Neutrophil (primary cell): ENCODE measurements at regions not wholly inside any gene's neighbourhood (a gene's known extent, or its start where the extent isn't known, plus 50 kb on each side); places are given as distances from the start of the nearest gene placed in this dataset.
"Not testable (repeated sequence)": the region's sequence is repeated elsewhere in the genome, so short reads cannot be mapped to it uniquely, and the experiment has no call there.

ENCODE experiments used
- H3K27ac ChIP-seq: fragments of 200-600 bp; sonication (generic); 2 replicates; pipeline ENCODE4 v1.5.1; 2016; ENCODE audit warnings: mild to moderate bottlenecking, moderate library complexity
- H3K27me3 ChIP-seq: fragments of 200-600 bp; sonication (generic); 2 replicates; pipeline ENCODE4 v1.6.0; 2016; ENCODE audit warnings: mild to moderate bottlenecking
- H3K36me3 ChIP-seq: fragments of 200-600 bp; sonication (generic); 2 replicates; pipeline ENCODE4 v1.5.1; 2017
- H3K4me1 ChIP-seq, 2 experiments: fragments of 200-600 bp in 1 of 2; sonication (generic) in 1 of 2; 1 replicate in 1 of 2; 2 replicates in 1 of 2; pipeline versions ENCODE4 v1.5.1 to v1.6.1; 2013 to 2016; ENCODE audit warnings: low read depth in 1 of 2, low read length in 1 of 2, mild to moderate bottlenecking in 1 of 2, moderate library complexity in 1 of 2; ENCODE audit not compliant: control insufficient read depth in 1 of 2, insufficient read depth in 1 of 2
- H3K4me3 ChIP-seq, 2 experiments: fragments of 200-600 bp in 1 of 2; sonication (generic) in 1 of 2; 1 replicate in 1 of 2; 2 replicates in 1 of 2; pipeline ENCODE4 v1.5.1; 2013 to 2016; ENCODE audit warnings: low read depth in 1 of 2, low read length in 1 of 2, mild to moderate bottlenecking in 1 of 2, moderate library complexity in 1 of 2
- H3K9me3 ChIP-seq: fragments of 200-600 bp; sonication (generic); 2 replicates; pipeline ENCODE4 v1.5.1; 2016
- CTCF ChIP-seq: fragments of 200-600 bp; sonication (generic); IDR thresholded peaks from 2 replicates; pipeline ENCODE4 v1.5.1; 2016; ENCODE audit warnings: antibody characterized with exemption

GRCh38 chr1:228655796-228656394 is 79.4 kb upstream of the RHOU start:
- no peak overlapping the region for H3K27ac ChIP-seq
- no peaks in the 10 kb centered on the region for H3K9me3 ChIP-seq
- H3K4me3 ChIP-seq: no peak overlapping the region
- TF ChIP-seq CTCF: no peak
- H3K27me3 ChIP-seq: peaks cover 69% of the 10 kb centered on the region
- no peaks in the 10 kb centered on the region for H3K36me3 ChIP-seq
- no peaks in the 10 kb centered on the region for H3K4me1 ChIP-seq

GRCh38 chr1:228662007-228662689 is 73.1 kb upstream of the RHOU start:
- H3K27ac ChIP-seq, H3K4me3 ChIP-seq, H3K36me3 ChIP-seq, H3K4me1 ChIP-seq, H3K9me3 ChIP-seq: not testable (repeated sequence)
- H3K27me3 ChIP-seq: peaks cover 32% of the 10 kb centered on the region

- Histone ChIP-seq H3K27ac (no peak overlapping the region), H3K4me1 (peaks cover 0 to 3% of the 10 kb centered on the region in 2 experiments), H3K36me3 (no peaks in the 10 kb centered on the region), H3K4me3 (no peak overlapping the region), H3K9me3 (no peaks in the 10 kb centered on the region), H3K27me3 (peaks cover 31% of the 10 kb centered on the region)
- TF ChIP-seq CTCF: peak; percentile 62
These were observed 70.8 kb upstream of the RHOU start for GRCh38 chr1:228664399-228664914.

- Histone ChIP-seq H3K27ac (no peak overlapping the region), H3K36me3 (no peaks in the 10 kb centered on the region), H3K4me3 (no peak overlapping the region), H3K9me3 (no peaks in the 10 kb centered on the region), H3K27me3 (peaks cover 8% of the 10 kb centered on the region), H3K4me1 (peaks cover 0 to 3% of the 10 kb centered on the region in 2 experiments)
- no peak for TF ChIP-seq CTCF
These were observed 68.3 kb upstream of the RHOU start for GRCh38 chr1:228666686-228667623.

GRCh38 chr1:228668553-228669241 is 66.6 kb upstream of the RHOU start:
- H3K4me3 ChIP-seq: no peak overlapping the region
- H3K27ac ChIP-seq: no peak overlapping the region
- no peaks in the 10 kb centered on the region for H3K27me3 ChIP-seq
- H3K9me3 ChIP-seq: no peaks in the 10 kb centered on the region
- H3K4me1 ChIP-seq: peaks cover 0 to 3% of the 10 kb centered on the region in 2 experiments
- H3K36me3 ChIP-seq: no peaks in the 10 kb centered on the region
- no peak for TF ChIP-seq CTCF
